ENCODE measurements at regions not wholly inside any gene's neighbourhood (a gene's known extent, or its start where the extent isn't known, plus 50 kb on each side); places are given as distances from the start of the nearest gene placed in this dataset.
"Not testable (repeated sequence)": the region's sequence is repeated elsewhere in the genome, so short reads cannot be mapped to it uniquely, and the experiment has no call there.

GRCh38 chr10:36042135-36042534 is 400.0 kb upstream of the FZD8 start:
- no peak for DNase-seq (ENCODE audit: low spot score)

GRCh38 chr10:36038316-36038955 is 396.3 kb upstream of the FZD8 start:
- no peak for DNase-seq (ENCODE audit: low spot score)

GRCh38 chr10:36036137-36036536 is 394.0 kb upstream of the FZD8 start:
- DNase-seq (ENCODE audit: low spot score), result no peak

- DNase-seq (ENCODE audit: low spot score), result no peak
Measured at GRCh38 chr10:36033808-36034207, 391.7 kb upstream of the FZD8 start.

- DNase-seq (ENCODE audit: low spot score), result no peak
Measured at GRCh38 chr10:36030516-36030915, 388.4 kb upstream of the FZD8 start.

GRCh38 chr10:36026656-36027390 is 384.7 kb upstream of the FZD8 start:
- no peak for DNase-seq (ENCODE audit: low spot score)

- no peak for DNase-seq (ENCODE audit: low spot score)
Measured at GRCh38 chr10:36026081-36026480, 384.0 kb upstream of the FZD8 start.

- DNase-seq (ENCODE audit: low spot score), result no peak
Measured at GRCh38 chr10:36023939-36024338, 381.8 kb upstream of the FZD8 start.

- no peak for DNase-seq (ENCODE audit: low spot score)
Measured at GRCh38 chr10:36021096-36021495, 379.0 kb upstream of the FZD8 start.

GRCh38 chr10:36019749-36020148 is 377.7 kb upstream of the FZD8 start:
- no peak for DNase-seq (ENCODE audit: low spot score)

- no peak for DNase-seq (ENCODE audit: low spot score)
Measured at GRCh38 chr10:36018996-36019395, 376.9 kb upstream of the FZD8 start.

- no peak for DNase-seq (ENCODE audit: low spot score)
Measured at GRCh38 chr10:36017137-36017536, 375.0 kb upstream of the FZD8 start.

GRCh38 chr10:36007369-36007768 is 365.3 kb upstream of the FZD8 start:
- DNase-seq (ENCODE audit: low spot score), result no peak

GRCh38 chr10:36003688-36004087 is 361.6 kb upstream of the FZD8 start:
- no peak for DNase-seq (ENCODE audit: low spot score)

- no peak for DNase-seq (ENCODE audit: low spot score)
Measured at GRCh38 chr10:36003031-36003600, 361.0 kb upstream of the FZD8 start.

- no peak for DNase-seq (ENCODE audit: low spot score)
Measured at GRCh38 chr10:36002445-36002844, 360.3 kb upstream of the FZD8 start.

- not testable (repeated sequence) for DNase-seq (ENCODE audit: low spot score)
Measured at GRCh38 chr10:36000754-36001153, 358.7 kb upstream of the FZD8 start.

- no peak for DNase-seq (ENCODE audit: low spot score)
Measured at GRCh38 chr10:35998026-35998425, 355.9 kb upstream of the FZD8 start.

- no peak for DNase-seq (ENCODE audit: low spot score)
Measured at GRCh38 chr10:35995485-35995884, 353.4 kb upstream of the FZD8 start.

GRCh38 chr10:35993591-35994515 is 351.8 kb upstream of the FZD8 start:
- no peak for DNase-seq (ENCODE audit: low spot score)

GRCh38 chr10:35992107-35992506 is 350.0 kb upstream of the FZD8 start:
- DNase-seq (ENCODE audit: low spot score), result no peak

GRCh38 chr10:35986756-35987502 is 344.8 kb upstream of the FZD8 start:
- DNase-seq (ENCODE audit: low spot score), result no peak

Measured in NAMALWA (cell line).